ENCODE measurements at regions not wholly inside any gene's neighbourhood (a gene's known extent, or its start where the extent isn't known, plus 50 kb on each side); places are given as distances from the start of the nearest gene placed in this dataset.

DNA sequence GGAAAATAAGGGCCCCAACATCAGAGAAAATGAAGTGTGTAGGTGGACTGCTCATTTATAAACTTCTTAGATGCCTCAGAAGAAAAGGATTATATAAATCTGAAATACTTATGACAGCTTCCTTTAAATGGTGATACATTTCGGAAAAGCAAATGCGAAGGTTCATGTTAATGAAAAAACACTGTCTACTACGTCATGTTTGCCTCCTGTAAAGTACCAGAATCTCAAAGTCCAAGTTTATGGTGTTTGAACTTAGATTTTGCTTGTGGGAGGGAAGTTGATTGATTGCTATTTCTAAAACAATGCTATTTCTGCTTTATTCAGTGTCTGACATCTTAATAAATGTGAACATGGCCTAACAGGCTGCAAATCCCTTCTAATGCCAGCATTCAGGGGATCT is 514.6 kb downstream of the ZNF608 start:
- no peak for DNase-seq (ENCODE audit: low read depth)

DNA sequence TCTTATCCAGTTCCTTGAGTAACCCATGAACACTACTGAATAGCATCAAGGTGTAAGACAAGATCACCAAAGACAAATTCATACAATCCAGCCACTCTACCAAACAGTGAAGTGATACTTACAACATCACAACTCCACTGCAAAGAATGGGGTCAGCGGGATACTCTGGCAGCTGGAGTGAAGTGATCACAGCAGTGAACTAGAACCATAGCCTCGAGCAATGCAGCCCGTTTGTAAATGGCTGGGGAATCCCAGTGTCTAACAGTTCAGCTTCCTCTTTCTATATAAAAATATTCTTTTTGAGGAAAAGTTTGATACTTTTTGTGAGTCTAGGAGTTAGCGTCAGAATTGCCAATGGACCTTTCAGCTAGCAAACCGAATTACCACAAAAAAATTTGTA is 515.2 kb downstream of the ZNF608 start:
- DNase-seq (ENCODE audit: low read depth), result no peak

DNA sequence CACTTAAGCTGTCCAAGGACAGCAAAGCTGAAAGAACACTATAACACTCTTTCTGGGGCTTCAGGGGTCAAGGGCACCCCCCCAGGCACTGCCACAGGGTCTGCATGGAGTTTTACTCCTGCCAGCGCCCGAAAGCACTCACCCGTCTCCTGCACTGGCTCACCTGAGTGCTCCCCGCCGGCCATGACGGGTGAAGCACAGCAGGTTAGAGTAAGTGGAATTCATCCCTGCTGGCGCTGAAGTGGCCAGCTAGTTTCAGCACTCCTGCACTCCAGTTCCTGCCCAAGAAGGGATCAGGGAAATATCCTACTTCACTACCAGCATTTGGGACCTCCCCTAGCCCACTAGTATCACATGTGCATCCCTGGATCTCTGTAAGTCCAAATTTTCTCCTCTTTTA is 516.0 kb downstream of the ZNF608 start:
- DNase-seq (ENCODE audit: low read depth), result no peak

DNA sequence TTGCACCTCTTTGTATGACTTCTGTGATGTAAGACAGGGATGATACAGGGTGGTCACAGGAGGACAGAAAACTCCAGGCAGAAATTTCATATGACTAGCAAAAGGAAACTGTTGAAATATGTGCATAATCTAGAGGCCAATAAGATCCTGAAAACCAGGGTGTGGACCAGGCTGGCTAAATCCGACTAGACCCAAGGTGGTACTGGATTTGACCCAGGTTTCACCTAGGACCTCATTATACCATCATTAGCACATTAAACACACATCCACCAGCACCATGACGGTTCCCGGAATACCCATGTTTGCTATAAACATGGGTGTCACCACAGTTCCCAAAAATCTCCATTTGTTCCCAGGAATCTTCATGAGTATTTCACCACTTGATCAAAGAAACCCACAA is 517.1 kb downstream of the ZNF608 start:
- DNase-seq (ENCODE audit: low read depth), result no peak

DNA sequence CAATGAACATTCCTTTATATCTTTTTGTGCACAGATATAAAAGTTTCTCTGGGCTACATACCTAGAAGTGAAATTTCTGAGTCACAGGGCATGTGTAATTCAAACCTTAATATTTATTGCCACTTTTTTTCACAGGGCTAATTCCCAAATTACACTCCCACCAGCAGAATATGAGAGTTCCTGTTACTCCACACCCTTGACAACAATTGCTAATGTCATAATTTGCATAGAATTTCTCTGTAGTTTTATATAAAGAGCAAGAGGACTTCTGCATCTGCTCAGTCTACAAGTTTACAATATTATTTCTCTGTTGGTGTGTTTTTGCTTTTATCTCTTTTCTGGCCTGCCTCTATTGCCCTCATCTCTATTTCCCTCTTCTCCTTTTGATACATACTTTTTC is 518.5 kb downstream of the ZNF608 start:
- DNase-seq (ENCODE audit: low read depth), result no peak

DNA sequence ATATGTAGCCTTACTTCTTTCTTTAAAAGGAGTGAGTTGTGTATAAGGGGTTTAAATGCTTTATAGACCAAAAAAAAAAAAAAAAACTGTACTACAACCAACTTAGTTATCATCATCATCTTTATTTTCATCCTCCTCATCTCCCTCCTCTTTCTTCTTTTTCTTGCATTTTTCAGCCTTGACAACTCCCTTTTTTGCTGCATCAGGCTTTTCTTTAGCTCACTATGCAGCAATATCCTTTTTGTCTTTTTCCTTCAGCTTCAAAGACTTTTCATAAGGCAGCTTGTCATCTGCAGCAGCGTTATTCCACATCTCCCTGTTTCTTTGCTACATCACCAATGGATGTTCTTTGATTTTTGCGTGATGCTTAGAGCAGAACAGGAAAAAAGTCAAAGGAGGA is 526.0 kb downstream of the ZNF608 start:
- no peak for DNase-seq (ENCODE audit: low read depth)

DNA sequence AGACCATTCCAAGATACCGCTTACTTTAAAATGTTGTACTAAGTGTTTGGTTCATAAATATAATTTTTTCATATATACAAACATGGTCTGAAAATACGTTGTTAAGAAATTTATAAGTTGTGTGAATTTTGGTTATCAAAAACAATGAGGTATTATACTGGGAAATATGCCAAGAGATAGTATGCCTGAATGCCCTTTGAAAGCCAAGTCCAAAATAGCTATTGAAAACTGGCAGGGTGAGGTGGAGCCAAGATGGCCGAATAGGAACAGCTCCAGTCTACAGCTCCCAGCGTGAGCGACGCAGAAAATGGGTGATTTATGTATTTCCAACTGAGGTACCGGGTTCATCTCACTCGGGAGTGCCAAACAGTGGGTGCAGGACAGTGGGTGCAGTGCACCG is 533.5 kb downstream of the ZNF608 start:
- no peak for DNase-seq (ENCODE audit: low read depth)

DNA sequence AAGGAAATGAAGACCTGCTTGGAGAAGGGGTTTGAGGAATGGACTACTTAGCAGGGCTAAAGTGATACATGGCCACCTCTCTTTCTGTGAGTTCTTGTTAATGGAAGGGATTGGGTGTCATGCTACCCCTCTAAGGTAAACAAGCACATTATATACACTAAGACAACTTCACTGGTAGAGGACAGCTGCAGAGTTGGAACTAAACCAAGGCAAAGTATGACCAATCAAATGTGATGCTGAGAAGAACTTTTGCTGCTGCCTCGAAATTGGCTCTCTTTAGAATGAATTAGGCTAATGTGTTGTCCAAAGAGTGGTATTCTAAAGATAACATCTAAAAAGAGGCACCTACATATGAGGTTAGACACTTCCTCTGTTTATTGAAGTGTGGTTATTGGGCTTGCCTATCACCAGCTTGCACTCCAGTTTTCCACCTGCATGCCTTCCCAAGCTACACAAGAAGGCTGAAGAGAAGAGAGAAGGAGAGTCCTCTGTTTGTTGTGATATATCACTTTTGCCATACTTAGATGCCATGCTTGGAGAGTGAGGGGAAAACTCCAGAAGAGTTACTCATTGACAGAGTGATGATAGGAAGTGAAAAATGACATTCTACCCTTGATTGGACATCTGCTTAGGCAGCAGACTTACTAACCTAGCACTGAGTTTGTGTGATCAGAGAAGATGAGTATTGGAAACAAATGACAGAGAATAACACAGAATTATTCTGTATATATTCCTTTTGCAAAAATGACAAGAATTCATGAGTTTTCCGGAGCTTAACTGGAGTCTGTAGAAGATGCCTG is 536.1 kb downstream of the ZNF608 start:
- DNase-seq (ENCODE audit: low read depth), result no peak

DNA sequence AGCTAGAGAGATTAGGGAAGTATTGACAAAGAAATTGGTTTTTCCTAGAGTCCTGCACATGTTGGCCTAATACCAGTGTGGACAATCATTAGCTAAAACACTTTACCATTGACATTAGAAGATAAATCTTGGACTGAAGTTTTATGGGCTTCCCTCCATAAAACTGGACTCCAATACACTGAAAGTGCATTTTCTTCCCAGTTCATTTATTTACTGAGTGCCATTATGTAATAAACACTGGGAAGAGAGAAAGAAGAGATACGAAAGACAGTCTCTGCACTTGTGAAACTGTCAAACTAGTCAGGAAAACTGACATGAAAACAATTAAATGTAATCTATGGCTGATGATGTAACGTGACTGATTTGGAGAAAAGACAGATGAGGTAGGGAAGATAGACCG is 539.3 kb downstream of the ZNF608 start:
- DNase-seq (ENCODE audit: low read depth), result no peak

DNA sequence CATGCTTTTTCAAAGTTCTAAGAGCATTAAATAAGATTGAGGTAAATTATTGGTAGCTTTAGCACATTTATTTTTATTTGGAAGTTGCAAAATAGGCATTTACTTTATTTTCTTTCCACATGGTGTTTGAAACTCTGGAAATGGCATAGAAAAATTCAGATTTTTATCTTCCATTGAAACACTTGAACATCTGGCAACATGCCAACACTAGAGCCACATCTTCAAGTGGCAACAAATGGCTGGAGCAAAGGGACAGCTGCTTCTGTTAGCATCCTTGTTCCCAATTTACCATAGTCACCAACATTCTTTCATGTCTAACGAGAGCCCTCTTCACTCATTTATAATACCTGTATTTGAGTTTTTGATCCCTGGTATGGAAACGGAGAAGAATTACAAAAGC is 539.9 kb downstream of the ZNF608 start:
- DNase-seq (ENCODE audit: low read depth), result no peak

DNA sequence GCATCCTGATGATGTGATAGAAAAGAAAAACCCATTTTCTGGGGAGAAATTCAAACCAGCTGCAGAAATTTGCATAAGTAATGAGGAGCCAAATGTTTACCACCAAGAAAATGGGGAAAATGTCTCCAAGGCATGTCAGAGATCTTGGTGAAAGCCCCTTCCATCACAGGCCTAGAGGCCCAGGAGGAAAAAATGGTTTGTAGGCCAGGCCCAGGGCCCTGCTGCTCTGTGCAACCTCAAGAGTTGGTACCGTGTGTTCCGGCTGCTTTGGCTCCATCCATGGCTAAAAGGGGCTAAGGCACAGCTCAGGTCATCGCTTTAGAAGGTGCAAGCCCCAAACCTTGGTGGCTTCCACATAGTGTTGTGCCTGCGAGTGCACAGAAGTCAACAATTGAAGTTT is 543.1 kb downstream of the ZNF608 start:
- no peak for DNase-seq (ENCODE audit: low read depth)

DNA sequence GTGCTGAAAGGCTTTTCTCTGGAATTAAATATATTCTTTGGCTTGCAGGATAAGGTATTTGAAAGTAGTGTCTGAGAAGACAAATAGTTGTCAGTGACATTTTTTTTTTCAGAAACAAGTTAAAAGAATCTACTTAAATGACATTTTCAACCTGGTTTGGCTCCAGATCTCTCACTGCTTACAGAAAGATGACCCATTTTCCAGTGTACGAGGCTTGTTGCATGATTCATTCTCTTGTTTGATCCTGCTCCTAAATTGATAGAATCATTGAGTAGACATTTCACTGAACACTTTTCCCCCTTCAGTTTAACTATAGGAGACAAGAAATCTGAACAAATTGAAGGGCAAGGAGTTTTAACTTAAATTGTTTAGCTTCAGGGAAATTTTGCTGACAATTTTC is 546.1 kb downstream of the ZNF608 start:
- no peak for DNase-seq (ENCODE audit: low read depth)

DNA sequence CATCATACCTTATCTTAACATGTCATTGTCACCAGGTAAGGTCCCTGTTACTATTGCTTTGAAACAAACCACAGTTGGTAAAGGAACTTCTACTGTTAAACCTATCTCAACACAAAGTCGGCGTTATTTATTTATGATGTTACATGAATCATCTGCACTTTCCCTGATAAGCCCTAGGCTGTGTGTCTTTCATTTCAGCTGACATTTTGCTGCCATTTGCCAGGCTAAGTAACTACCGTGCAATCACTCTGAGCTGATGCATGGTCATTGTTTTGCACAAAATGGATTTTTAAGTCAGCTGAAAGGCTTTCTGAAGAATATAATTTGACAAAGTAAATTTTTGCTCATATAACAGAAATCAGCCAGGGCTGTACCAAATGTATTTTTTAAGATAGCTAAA is 546.5 kb downstream of the ZNF608 start:
- peak; percentile 50 for DNase-seq (ENCODE audit: low read depth)

DNA sequence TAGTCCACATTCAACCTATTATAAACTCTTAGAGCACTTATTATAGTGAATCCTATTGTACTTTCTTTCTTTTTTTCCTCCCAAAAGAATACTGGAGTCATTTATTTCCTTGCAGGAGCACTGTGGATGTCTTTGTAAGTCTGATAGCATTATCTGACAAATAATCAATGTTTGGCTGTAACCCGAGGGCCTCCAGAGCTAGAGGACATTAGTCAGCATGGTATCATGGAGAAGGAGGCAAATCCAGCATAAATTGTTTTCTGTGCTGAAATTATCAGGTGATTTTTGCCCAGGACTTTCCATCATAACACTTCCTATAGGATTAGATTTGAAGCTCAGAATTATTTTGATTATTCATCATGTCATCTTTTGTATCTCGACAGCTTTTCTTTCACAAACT is 551.0 kb downstream of the ZNF608 start:
- no peak for DNase-seq (ENCODE audit: low read depth)

DNA sequence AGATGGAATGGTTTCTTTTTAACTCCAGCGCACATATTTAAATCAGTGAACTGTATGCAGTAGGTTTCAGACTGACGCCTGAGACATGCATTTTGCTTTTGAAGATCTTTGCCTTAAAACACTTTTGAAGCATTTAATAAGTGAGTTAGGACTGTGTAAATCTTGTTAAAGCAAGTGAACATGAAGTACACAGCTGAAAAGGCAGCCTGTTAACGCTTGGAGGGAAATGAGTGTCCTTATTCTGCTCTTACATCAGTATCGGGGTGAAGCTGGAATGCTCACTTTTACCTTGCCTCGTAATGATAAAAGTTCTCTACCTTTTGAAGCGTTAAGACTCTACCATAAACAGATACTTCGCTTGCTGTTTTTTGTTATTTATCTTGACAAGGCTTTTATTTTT is 552.2 kb downstream of the ZNF608 start:
- no peak for DNase-seq (ENCODE audit: low read depth)

DNA sequence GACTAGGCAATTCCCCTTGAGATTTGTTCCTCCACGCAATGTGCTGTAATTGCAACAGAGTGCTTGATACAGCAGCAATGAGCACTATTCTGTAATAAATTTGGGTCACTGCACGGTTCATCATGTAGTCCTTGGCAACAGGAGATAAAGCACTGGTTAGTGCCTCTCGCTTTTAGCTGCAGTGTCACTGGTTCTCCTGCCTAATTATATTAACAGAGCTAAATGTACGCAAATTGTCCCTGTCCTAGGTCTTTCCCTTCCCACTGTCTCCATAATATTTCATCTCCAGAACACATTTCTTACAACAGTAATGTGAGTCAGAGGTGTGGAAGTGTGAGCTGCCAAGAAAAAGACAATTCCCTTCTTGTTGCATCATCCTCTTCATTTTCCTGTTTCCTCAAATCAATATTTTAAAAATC is 553.1 kb downstream of the ZNF608 start:
- DNase-seq (ENCODE audit: low read depth), result peak; percentile 75

DNA sequence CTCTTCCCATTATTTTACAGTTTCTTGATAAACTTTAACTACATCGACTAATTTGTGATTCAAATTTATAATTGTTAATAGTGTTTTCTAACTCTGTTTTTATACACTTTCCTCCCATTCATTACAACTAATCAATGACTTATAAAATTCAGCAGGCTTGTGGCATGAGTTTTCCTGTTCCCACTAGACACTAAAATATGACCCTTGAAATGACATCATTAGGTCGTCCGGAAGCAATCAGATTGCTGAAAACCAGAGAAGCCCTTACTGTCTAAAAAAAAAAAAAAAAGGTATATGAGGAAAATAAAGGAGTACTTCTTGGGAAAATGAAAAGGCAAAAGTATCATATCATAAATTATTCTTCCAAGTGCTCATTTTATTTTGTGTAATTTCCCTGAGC is 553.7 kb downstream of the ZNF608 start:
- no peak for DNase-seq (ENCODE audit: low read depth)

DNA sequence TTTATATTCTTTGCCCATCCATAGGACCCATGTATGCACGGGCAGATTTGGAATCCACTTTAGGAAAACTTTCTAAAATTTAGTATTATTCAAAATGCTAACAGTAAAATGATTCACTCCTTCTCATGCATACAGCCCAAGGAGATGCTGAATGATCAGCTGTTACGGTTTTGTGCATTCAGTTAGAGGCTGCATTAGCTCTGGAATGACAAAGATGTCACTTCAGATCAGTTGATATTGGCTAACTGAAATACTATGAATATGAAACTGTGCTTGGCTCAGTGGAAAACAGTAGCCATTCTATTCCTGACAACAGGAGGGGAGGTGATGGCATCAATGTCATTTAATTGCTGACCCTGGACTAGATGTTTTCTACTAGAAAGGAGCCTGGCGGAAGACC is 560.7 kb downstream of the ZNF608 start:
- DNase-seq (ENCODE audit: low read depth), result no peak

DNA sequence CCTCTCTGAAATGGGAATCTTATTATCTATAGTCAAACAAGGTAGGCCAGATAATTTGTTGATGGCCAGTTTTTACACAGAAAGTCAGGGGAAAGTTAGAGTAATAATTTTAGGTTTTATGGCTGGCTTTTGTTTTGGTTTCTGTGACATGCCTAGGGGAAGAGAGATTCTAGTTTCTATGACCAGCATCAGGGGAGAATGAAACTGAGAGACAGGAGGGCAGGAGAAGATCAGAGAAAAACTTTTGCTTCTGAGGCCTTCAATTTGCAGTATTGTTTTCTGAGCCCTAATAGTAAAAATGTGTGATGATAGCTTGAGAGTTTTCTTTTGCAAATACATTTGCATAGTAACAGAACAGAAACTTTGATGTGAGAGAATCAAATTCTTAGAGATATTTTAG is 564.3 kb downstream of the ZNF608 start:
- DNase-seq (ENCODE audit: low read depth), result no peak

DNA sequence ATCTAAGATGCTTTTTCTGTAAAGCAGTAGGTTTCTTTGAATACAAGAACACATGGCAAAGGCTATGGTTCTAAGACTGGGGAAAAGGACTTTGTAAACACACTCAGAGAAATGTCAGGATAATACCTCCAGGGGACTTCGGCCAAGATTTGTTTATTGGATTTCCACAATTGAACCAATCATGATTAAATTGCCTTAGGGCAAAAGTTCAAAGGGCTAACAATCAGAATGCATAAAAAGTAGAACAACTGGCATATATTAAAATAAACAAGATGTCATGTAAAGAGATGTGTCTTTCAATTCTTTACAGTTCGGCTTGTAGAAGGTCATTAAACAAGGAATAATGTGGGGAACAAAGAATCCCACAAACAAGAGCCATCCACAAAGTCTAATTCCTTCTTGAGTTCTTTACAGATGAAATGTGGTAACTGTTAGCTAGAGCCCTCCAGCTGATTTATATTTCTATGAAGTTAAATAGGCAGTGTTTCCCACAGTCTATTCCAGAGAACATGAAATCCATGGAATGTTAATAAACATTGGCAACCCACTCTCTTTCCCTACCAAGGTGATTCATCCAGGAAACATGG is 565.5 kb downstream of the ZNF608 start:
- DNase-seq (ENCODE audit: low read depth), result peak; percentile 76

DNA sequence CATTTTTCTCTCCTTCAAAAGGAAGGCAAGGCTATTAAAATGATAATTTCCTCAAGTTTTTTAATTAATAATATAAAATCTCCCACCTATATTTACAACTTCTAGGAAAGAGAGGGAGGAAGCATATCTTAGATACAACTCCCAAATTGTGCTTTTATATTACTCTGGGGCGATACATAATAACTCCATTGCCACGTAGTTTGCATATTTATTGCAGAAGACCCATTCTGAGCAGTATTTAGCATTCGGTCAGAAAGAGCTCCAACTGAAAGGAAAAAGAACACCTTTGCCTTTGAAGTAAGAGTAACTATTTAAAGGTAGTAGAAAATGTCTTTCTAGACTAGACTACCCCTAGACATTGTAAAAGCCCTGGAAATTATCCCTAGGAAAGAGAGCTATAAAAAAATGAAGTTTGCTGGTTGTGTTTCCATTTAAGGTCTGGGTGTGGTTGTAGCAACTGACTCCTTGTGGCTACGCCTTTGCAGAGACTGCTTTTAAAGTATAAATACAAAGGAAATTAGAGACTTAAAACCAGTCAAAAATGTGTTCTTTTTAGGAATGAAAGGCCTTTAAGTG is 566.1 kb downstream of the ZNF608 start:
- DNase-seq (ENCODE audit: low read depth), result no peak

DNA sequence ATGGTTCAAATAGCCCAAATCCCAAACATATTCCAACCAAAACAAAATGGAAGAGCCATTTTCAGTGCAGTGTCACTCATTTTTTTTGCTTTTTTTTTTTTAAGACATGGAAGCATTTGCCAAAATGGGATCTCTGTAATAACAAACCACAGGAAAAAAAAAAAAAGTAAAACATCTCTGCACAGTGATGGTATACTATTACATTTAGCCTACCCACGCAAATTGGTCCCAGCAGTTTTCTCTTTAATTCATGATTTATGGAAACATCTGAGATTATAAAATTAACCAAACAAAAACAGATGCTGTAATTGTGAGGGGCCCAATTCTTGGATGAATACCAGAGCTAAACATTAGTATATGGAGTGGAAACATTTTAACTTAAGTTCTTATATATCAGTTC is 566.6 kb downstream of the ZNF608 start:
- DNase-seq (ENCODE audit: low read depth), result no peak

DNA sequence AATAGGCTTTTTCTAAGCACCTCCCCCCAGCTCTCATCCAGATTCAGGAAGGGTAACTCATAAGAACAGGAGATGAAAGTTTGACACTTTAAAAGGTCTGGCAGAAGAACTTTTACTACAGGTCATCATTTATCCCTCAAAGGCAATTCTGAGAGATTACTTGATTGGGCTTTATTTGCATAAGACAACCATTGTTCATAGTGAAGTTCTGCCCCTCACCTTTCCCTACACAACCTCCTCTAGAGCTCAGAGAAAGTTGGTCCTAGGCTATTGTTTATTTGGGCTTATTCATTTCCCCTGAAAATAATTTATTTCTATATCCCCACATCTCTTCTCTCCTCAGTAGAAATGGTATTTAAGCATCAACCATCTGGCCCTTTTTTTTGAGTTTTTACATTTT is 568.4 kb downstream of the ZNF608 start:
- no peak for DNase-seq (ENCODE audit: low read depth)

DNA sequence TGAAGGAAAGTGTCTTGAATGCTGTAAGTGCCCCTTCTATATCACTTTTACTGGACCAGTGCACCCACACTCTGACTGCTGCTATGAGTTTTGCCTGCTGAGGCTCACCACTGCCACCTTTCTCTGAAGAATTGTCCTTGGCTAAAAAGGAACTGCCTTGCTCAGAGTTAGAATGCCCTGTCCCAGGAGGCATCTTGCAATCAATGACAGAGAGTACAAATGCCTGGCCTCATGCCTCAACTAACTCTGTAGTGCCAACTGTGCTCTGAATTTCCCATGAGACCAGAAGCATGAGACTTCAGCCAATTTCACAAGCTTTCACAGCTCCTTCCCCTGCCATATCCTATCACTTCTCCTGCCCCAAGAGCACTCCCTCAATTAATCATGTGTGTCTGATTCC is 569.7 kb downstream of the ZNF608 start:
- peak; percentile 17 for DNase-seq (ENCODE audit: low read depth)

Data from amniotic epithelial cell (primary cell).